ENCODE measurements at regions not wholly inside any gene's neighbourhood (a gene's known extent, or its start where the extent isn't known, plus 50 kb on each side); places are given as distances from the start of the nearest gene placed in this dataset.
"Not testable (repeated sequence)": the region's sequence is repeated elsewhere in the genome, so short reads cannot be mapped to it uniquely, and the experiment has no call there.

DNA sequence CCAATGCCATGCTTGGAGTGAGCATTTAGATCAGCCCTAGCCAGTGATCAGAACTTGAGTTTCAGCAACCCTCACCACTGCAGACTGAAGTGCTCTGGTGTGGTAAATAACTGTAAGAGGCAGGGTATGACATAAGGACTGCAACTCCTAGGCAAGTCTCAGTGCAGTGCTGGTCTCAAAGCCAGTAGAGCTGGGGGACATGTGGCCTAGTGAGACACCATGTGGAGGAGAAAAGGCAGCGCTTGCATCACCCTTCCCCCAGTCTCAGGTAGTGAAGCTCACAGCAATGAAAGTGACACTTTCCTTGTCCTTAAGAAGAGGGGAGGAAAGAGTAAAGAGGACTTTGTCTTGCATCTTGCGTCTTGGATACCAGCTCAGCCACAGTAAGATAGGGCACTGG is 386.8 kb upstream of the POT1 start:
- H3K27ac Mint-ChIP-seq, result no peak overlapping the region
- WGBS (ENCODE audit: insufficient coverage), result 91% methylated on average over 1 of the region's 2 CpGs
- Histone ChIP-seq H3K4me3 (ENCODE audit: control insufficient read depth in 1 of 2, extremely low read depth in 1 of 2, low read length in 1 of 2) (no peak overlapping the region), H3K36me3 (ENCODE audit: control insufficient read depth in 2 of 2, extremely low read depth in 1 of 2, insufficient read depth in 1 of 2, low read length in 1 of 2) (no peaks in the 10 kb centered on the region), H3K9me3 (no peaks in the 10 kb centered on the region), H3K27me3 (replicated peaks in 1 of 2; ENCODE audit: control insufficient read depth in 2 of 2, extremely low read depth in 1 of 2, insufficient read depth in 2 of 2, low read length in 1 of 2) (no peaks in the 10 kb centered on the region), H3K27ac (ENCODE audit: low read length) (no peak overlapping the region), H3K4me1 (ENCODE audit: control insufficient read depth in 1 of 2, extremely low read depth in 1 of 2, insufficient read depth in 2 of 2, low read length in 2 of 2) (no peaks in the 10 kb centered on the region)
- ATAC-seq (replicated peaks in 1 of 4), result no peak
- no peaks in the 10 kb centered on the region for H3K4me1 Mint-ChIP-seq
- H3K9me3 Mint-ChIP-seq, result peaks cover 7 to 12% (median 8%) of the 10 kb centered on the region in 3 donors
- H3K36me3 Mint-ChIP-seq, result no peaks in the 10 kb centered on the region
- no peak overlapping the region for H3K4me3 Mint-ChIP-seq
- ChIA-PET POLR2A (no interaction called here), CTCF (no interaction called here)
- no peaks in the 10 kb centered on the region for H3K27me3 Mint-ChIP-seq
- no peak for DNase-seq

DNA sequence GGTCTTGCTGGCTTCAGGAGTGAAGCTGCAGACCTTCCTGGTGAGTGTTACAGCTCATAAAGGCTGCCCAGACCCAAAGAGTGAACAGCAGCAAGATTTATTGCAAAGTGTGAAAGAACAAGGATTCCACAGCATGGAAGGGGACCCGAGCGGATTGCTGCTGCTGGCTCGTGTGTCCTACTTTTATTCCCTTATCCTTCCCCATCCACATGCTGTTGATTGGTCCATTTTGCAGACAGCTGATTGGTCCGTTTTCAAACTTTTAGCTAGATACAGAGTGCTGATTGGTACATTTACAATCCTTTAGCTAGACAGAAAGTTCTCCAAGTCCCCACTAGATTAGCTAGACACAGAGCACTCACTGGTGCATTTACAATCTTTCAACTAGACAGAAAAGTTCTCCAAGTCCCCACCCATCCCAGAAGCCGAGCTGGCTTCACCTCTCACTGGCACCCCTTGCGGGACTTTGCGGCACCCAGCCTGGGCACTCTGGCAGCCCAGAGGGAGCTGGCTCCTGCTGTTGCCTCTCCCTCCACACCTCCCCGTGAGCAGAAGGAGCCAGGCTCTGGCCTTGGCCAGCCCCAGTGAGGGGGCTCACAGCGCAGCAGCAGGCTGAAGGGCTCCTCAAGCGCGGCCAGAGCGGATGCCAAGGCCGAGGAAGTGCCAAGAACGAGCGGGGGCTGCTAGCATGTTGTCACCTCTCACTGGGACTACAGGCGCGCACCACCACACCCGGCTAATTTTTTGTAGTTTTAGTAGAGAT is 369.6 kb upstream of the POT1 start:
- Mint-ChIP-seq H3K36me3 (no peaks in the 10 kb centered on the region), H3K27me3 (no peaks in the 10 kb centered on the region), H3K4me3 (no peak overlapping the region), H3K9me3 (peaks cover 0 to 3% (median 3%) of the 10 kb centered on the region in 3 donors), H3K4me1 (no peaks in the 10 kb centered on the region), H3K27ac (no peak overlapping the region)
- CTCF ChIA-PET, result no interaction called here
- no peak for DNase-seq
- H3K4me3 ChIP-seq (ENCODE audit: control insufficient read depth in 1 of 2, extremely low read depth in 1 of 2, low read length in 1 of 2), result no peak overlapping the region
- H3K9me3 ChIP-seq, result no peaks in the 10 kb centered on the region
- no peak for ATAC-seq (replicated peaks in 1 of 4)
- POLR2A ChIA-PET, result no interaction called here
- H3K4me1 ChIP-seq (ENCODE audit: control insufficient read depth in 1 of 2, extremely low read depth in 1 of 2, insufficient read depth in 2 of 2, low read length in 2 of 2), result no peaks in the 10 kb centered on the region
- H3K27me3 ChIP-seq (replicated peaks in 1 of 2; ENCODE audit: control insufficient read depth in 2 of 2, extremely low read depth in 1 of 2, insufficient read depth in 2 of 2, low read length in 1 of 2), result no peaks in the 10 kb centered on the region
- no peaks in the 10 kb centered on the region for H3K36me3 ChIP-seq (ENCODE audit: control insufficient read depth in 2 of 2, extremely low read depth in 1 of 2, insufficient read depth in 1 of 2, low read length in 1 of 2)
- WGBS (ENCODE audit: insufficient coverage), result 85% methylated on average over 13 of the region's 18 CpGs
- H3K27ac ChIP-seq (ENCODE audit: low read length), result no peak overlapping the region

- 23% methylated on average over 1 of the region's 2 CpGs for WGBS (ENCODE audit: insufficient coverage)
- H3K27me3 Mint-ChIP-seq, result no peaks in the 10 kb centered on the region
- no peaks in the 10 kb centered on the region for H3K36me3 Mint-ChIP-seq
- no peaks in the 10 kb centered on the region for H3K4me1 Mint-ChIP-seq
- ChIA-PET CTCF (no interaction called here), POLR2A (no interaction called here)
- H3K4me3 ChIP-seq (ENCODE audit: control insufficient read depth in 1 of 2, extremely low read depth in 1 of 2, low read length in 1 of 2), result no peak overlapping the region
- H3K4me3 Mint-ChIP-seq, result no peak overlapping the region
- H3K27ac Mint-ChIP-seq, result no peak overlapping the region
- no peaks in the 10 kb centered on the region for H3K9me3 ChIP-seq
- ATAC-seq (replicated peaks in 1 of 4) (no peak), DNase-seq (no peak)
- H3K27me3 ChIP-seq (replicated peaks in 1 of 2; ENCODE audit: control insufficient read depth in 2 of 2, extremely low read depth in 1 of 2, insufficient read depth in 2 of 2, low read length in 1 of 2), result no peaks in the 10 kb centered on the region
- H3K4me1 ChIP-seq (ENCODE audit: control insufficient read depth in 1 of 2, extremely low read depth in 1 of 2, insufficient read depth in 2 of 2, low read length in 2 of 2), result no peaks in the 10 kb centered on the region
- no peak overlapping the region for H3K27ac ChIP-seq (ENCODE audit: low read length)
- peaks cover 7 to 13% (median 10%) of the 10 kb centered on the region in 3 donors for H3K9me3 Mint-ChIP-seq
- no peaks in the 10 kb centered on the region for H3K36me3 ChIP-seq (ENCODE audit: control insufficient read depth in 2 of 2, extremely low read depth in 1 of 2, insufficient read depth in 1 of 2, low read length in 1 of 2)
Measured at GRCh38 chr7:125279961-125280360, 350.3 kb upstream of the POT1 start.

DNA sequence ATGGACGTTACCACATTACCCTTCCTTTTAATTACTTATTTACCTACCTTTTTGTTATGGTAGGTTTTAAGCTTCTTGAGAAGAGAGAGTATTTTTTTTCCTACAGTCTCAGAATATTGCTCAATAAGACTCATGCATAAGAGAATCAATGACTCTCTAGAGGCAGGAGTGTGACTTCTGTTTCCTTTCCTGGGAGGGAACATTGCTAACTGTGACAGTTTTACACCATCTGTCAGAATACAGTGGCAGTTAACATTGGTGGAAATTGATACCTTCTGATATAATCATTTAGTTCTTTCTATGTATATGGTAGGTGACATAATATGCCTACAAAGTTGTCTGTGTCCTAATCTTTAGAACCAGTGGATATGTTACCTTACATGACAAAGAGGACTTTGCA is 348.7 kb upstream of the POT1 start:
- Mint-ChIP-seq H3K4me1 (no peaks in the 10 kb centered on the region), H3K4me3 (no peak overlapping the region), H3K27me3 (no peaks in the 10 kb centered on the region), H3K36me3 (no peaks in the 10 kb centered on the region), H3K27ac (no peak overlapping the region), H3K9me3 (peaks cover 9 to 19% (median 10%) of the 10 kb centered on the region in 3 donors)
- H3K9me3 ChIP-seq, result no peaks in the 10 kb centered on the region
- ChIA-PET CTCF (no interaction called here), POLR2A (no interaction called here)
- no peaks in the 10 kb centered on the region for H3K27me3 ChIP-seq (replicated peaks in 1 of 2; ENCODE audit: control insufficient read depth in 2 of 2, extremely low read depth in 1 of 2, insufficient read depth in 2 of 2, low read length in 1 of 2)
- no peaks in the 10 kb centered on the region for H3K4me1 ChIP-seq (ENCODE audit: control insufficient read depth in 1 of 2, extremely low read depth in 1 of 2, insufficient read depth in 2 of 2, low read length in 2 of 2)
- no peak overlapping the region for H3K4me3 ChIP-seq (ENCODE audit: control insufficient read depth in 1 of 2, extremely low read depth in 1 of 2, low read length in 1 of 2)
- H3K27ac ChIP-seq (ENCODE audit: low read length), result no peak overlapping the region
- no peaks in the 10 kb centered on the region for H3K36me3 ChIP-seq (ENCODE audit: control insufficient read depth in 2 of 2, extremely low read depth in 1 of 2, insufficient read depth in 1 of 2, low read length in 1 of 2)
- no peak for DNase-seq
- ATAC-seq (replicated peaks in 1 of 4), result no peak
- no CpG with 5 or more reads among the region's 1 CpG for WGBS (ENCODE audit: insufficient coverage)

DNA sequence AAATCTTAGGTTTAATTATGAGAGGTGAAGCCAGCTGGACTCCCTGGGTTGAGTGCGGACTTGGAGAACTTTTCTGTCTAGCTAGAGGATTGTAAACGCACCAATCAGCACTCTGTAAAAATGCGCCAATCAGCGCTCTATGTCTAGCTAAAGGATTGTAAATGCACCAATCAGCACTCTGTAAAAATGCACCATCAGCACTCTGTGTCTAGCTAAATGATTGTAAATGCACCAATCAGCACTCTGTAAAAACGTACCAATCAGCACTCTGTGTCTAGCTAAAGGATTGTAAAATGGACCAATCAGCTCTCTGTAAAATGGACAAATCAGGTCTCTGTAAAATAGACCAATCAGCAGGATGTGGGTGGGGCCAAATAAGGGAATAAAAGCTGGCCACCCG is 345.1 kb upstream of the POT1 start:
- H3K36me3 ChIP-seq (ENCODE audit: control insufficient read depth in 2 of 2, extremely low read depth in 1 of 2, insufficient read depth in 1 of 2, low read length in 1 of 2); H3K36me3 Mint-ChIP-seq; H3K9me3 ChIP-seq; H3K4me1 ChIP-seq (ENCODE audit: control insufficient read depth in 1 of 2, extremely low read depth in 1 of 2, insufficient read depth in 2 of 2, low read length in 2 of 2); POLR2A ChIA-PET; H3K4me3 Mint-ChIP-seq; CTCF ChIA-PET; H3K4me1 Mint-ChIP-seq; H3K27ac Mint-ChIP-seq; H3K27me3 ChIP-seq (replicated peaks in 1 of 2; ENCODE audit: control insufficient read depth in 2 of 2, extremely low read depth in 1 of 2, insufficient read depth in 2 of 2, low read length in 1 of 2); H3K27ac ChIP-seq (ENCODE audit: low read length); ATAC-seq (replicated peaks in 1 of 4); DNase-seq; H3K4me3 ChIP-seq (ENCODE audit: control insufficient read depth in 1 of 2, extremely low read depth in 1 of 2, low read length in 1 of 2); H3K27me3 Mint-ChIP-seq: not testable (repeated sequence)
- H3K9me3 Mint-ChIP-seq, result peaks cover 9 to 15% (median 10%) of the 10 kb centered on the region in 3 donors
- WGBS (ENCODE audit: insufficient coverage), result 100% methylated on average over 2 of the region's 6 CpGs

DNA sequence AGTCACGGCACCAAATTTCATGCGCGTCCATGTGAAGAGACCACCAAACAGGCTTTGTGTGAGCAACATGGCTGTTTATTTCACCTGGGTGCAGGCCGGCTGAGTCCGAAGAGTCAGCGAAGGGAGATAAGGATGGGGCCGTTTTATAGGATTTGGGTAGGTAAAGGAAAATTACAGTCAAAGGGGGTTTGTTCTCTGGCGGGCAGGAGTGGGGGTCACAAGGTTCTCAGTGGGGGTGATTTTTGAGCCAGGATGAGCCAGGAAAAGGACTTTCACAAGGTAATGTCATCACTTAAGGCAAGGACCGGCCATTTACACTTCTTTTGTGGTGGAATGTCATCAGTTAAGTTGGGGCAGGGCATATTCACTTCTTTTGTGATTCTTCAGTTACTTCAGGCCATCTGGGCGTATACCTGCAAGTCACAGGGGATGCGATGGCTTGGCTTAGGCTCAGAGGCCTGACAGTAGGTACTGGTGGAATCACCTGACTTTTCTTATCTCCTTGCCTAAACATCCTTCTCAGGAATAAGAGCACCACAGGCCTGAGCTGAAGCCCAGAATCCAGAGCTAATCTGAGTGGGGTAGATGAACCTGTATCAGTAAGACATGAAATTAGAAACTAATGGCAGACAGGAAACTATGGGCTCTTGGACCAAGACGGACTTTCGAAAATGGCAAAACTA is 334.7 kb upstream of the POT1 start:
- H3K4me3 ChIP-seq (ENCODE audit: control insufficient read depth in 1 of 2, extremely low read depth in 1 of 2, low read length in 1 of 2); H3K4me1 ChIP-seq (ENCODE audit: control insufficient read depth in 1 of 2, extremely low read depth in 1 of 2, insufficient read depth in 2 of 2, low read length in 2 of 2); H3K4me3 Mint-ChIP-seq; H3K27me3 Mint-ChIP-seq; H3K27me3 ChIP-seq (replicated peaks in 1 of 2; ENCODE audit: control insufficient read depth in 2 of 2, extremely low read depth in 1 of 2, insufficient read depth in 2 of 2, low read length in 1 of 2); ATAC-seq (replicated peaks in 1 of 4); H3K4me1 Mint-ChIP-seq; POLR2A ChIA-PET; H3K36me3 Mint-ChIP-seq; CTCF ChIA-PET; H3K27ac ChIP-seq (ENCODE audit: low read length); H3K27ac Mint-ChIP-seq; H3K36me3 ChIP-seq (ENCODE audit: control insufficient read depth in 2 of 2, extremely low read depth in 1 of 2, insufficient read depth in 1 of 2, low read length in 1 of 2); H3K9me3 ChIP-seq; DNase-seq: not testable (repeated sequence)
- peaks cover 6 to 15% (median 6%) of the 10 kb centered on the region in 3 donors for H3K9me3 Mint-ChIP-seq
- 97% methylated on average over 8 of the region's 13 CpGs for WGBS (ENCODE audit: insufficient coverage)
